22Rv1 (cell line): ENCODE measurements at regions not wholly inside any gene's neighbourhood (a gene's known extent, or its start where the extent isn't known, plus 50 kb on each side); places are given as distances from the start of the nearest gene placed in this dataset.
"Not testable (repeated sequence)": the region's sequence is repeated elsewhere in the genome, so short reads cannot be mapped to it uniquely, and the experiment has no call there.

ENCODE experiments used
- H3K27ac ChIP-seq: fragments of 450-650 bp; 2 replicates; pipeline ENCODE4 v1.5.1; 2017
- ZFX ChIP-seq: fragments of 450-650 bp; IDR thresholded peaks from 2 replicates; pipeline ENCODE4 v1.6.1; 2017; ENCODE audit warnings: antibody characterized with exemption, borderline replicate concordance
- TF ChIP-seq, protein P1 (sequence below): fragments of 450-650 bp; IDR thresholded peaks from 2 replicates; pipeline ENCODE4 v1.5.1; 2017; ENCODE audit warnings: mild to moderate bottlenecking

DNA sequence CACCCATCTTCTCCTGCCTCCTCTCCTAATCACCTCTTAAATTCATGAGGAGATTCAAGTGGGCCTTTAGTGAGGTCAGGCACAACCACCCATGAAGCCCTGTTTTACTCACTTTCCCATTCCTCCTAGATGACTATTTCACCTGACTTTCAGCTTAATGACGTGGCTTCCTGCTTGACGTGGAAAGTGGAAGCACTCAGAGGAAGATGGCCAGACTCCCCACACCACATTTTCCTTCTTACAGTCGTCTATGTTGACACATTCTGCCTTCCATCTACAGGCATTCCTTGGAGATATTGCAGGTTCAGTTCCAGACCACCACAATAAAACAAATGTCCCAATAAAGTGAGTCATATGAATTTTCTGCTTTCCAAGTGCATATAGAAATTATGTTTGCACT is 146.4 kb upstream of the TAS2R1 start:
- H3K27ac ChIP-seq, result no peak overlapping the region
- no peak for TF ChIP-seq ZFX
- TF ChIP-seq, protein P1, sequence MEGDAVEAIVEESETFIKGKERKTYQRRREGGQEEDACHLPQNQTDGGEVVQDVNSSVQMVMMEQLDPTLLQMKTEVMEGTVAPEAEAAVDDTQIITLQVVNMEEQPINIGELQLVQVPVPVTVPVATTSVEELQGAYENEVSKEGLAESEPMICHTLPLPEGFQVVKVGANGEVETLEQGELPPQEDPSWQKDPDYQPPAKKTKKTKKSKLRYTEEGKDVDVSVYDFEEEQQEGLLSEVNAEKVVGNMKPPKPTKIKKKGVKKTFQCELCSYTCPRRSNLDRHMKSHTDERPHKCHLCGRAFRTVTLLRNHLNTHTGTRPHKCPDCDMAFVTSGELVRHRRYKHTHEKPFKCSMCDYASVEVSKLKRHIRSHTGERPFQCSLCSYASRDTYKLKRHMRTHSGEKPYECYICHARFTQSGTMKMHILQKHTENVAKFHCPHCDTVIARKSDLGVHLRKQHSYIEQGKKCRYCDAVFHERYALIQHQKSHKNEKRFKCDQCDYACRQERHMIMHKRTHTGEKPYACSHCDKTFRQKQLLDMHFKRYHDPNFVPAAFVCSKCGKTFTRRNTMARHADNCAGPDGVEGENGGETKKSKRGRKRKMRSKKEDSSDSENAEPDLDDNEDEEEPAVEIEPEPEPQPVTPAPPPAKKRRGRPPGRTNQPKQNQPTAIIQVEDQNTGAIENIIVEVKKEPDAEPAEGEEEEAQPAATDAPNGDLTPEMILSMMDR, result no peak

DNA sequence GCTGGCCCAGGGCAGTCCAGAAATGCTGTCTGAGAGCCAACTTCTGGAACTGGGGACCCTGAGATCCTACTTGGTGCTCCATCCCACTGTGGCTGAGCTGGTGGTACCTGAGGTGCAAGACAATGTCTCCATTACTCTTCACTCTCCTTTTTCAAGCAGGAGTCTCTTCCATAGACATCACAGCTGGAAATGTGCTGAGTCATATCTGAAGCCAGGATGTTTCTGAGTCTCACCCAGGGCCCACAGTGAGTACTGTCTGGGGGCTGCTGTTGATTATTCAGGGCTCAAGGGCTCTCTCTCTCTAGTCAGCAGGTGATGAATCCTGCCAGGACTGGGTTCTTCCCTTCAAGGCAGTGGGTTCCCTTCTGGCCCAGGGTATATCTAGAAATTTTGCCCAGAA is 145.2 kb upstream of the TAS2R1 start:
- TF ChIP-seq ZFX, result no peak
- H3K27ac ChIP-seq, result no peak overlapping the region

DNA sequence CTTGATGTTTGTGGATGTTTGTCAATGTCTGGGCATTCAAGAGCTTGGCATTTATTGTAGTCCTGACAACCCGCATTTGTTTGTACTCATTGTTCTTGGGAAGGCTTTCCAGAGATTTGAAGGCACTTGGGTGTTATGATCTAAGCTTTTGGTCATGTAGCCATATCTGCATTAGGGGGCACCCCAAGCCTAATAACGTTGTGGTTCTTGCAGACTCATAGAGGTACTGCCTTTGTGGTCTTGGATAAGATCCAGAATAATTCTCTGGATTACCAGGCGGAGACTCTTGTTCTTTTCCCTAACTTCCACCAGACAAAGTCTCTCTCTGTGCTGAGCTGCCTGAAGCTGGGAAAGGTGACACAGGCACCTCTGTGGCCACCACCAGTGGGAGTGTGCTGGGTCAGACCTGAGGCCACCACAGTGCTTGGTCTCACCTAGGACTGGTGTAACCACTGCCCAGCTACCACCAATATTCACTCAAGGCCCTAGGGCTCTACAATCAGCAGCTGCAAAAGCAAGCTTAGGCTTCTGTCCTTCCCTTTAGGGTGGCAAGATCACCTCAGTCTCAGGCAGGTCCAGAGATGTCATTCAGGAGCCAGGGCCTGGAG is 144.4 kb upstream of the TAS2R1 start:
- TF ChIP-seq ZFX, result no peak
- TF ChIP-seq, protein P1, result no peak
- H3K27ac ChIP-seq, result no peak overlapping the region

DNA sequence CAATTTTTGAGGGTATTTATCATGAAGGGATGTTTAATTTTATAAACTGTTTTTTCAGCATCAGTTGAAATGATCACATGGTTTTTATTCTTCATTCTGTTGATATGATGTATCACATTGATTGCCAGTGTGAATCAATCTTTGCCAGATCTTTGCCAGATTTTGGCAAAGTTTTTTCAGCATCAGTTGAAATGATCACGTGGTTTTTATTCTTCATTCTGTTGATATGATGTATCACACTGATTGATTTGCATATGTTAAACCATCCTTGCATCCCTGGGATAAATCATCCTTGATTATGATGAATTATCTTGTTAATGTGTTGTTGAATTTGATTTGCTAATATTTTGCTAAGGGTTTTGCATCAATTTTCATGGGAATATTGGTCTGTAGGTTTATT is 140.9 kb upstream of the TAS2R1 start:
- TF ChIP-seq, protein P1, result no peak
- TF ChIP-seq ZFX, result no peak
- H3K27ac ChIP-seq, result no peak overlapping the region

DNA sequence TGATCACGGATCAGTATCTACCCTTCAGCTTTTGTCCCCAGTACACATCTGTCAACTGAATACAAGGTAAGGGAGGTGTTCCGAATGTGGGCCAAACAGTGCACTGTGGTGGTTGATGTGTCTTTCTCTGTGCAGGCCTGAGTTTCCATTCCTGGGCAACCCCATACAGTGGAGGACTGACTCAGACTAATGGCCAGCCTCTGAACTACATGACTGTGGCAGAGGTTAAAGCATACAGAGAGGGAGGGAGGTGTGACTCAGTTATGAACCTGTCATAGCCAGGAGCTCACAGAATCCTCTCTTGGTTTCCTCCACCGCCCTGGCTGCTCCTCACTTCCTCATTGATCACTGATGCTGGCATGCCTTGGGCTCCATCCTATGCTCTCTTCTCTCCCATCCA is 136.4 kb upstream of the TAS2R1 start:
- no peak overlapping the region for H3K27ac ChIP-seq
- no peak for TF ChIP-seq ZFX
- TF ChIP-seq, protein P1, result no peak

DNA sequence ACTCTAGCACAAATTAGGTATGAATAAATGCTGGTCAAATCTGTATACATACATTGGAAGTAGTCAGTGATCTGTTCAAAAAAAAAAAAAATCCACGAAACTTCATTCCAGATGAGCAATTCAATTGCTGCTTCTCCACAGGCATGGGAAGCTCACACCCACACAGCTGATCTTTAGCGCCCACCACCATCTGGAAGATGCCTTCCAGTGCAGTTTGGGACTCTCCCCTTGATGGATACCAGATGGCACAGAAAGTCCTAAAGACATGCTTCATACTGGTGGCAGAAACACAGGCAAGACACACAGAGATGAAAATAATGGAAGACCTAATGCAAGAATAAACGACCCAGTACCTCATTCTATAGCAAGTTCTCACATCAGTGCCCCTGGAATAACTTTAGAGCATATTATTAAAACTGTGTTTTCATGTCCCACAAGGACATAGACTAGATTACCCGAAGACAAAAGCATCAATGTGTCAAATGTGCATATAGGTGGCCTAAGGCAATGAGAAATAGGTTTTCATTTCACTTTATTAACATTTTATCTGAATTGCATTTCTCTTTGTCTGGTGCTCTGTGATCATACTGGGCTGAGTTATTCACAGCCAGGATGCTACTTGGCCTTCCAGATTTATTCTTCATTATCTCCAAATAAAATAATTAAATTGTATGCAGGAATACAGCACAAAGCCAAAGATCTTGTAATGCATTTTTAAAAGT is 135.4 kb upstream of the TAS2R1 start:
- TF ChIP-seq ZFX, result no peak
- TF ChIP-seq, protein P1, result no peak

DNA sequence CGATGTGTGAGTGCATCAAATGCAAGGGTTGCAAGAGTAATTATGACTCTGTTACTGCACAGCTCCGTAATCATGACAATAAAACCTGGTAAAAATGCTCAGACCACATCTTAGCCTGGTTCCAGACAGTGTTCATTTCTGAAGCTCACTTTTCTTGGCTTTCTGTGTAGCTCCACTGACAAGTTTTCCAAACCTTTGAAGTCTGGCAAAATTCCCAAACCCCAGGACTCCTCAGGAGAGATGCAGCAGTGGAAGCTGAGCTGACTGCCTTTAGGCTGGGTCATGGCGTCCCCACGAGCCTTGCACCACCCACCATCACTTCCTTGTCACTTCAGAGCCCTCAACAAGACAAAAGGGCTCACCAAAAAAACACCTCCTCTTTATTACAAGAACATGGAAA is 131.6 kb upstream of the TAS2R1 start:
- no peak overlapping the region for H3K27ac ChIP-seq
- no peak for TF ChIP-seq ZFX
- TF ChIP-seq, protein P1, result no peak

More for the DNA sequence above, 135.4 kb upstream of the TAS2R1 start:
- H3K27ac ChIP-seq, result no peak overlapping the region

DNA sequence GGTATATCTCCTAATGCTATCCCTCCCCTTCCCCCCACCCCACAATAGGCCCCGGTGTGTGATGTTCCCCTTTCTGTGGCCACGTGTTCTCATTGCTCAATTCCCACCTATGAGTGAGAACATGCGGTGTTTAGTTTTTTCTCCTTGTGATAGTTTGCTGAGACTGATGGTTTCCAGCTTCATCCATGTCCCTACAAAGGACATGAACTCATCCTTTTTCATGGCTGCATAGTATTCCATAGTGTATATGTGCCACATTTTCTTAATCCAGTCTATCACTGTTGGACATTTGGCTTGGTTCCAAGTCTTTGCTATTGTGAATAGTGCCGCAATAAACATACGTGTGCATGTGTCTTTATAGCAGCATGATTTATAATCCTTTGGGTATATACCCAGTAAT is 122.5 kb upstream of the TAS2R1 start:
- H3K27ac ChIP-seq, result not testable (repeated sequence)
